Uterus (tissue), 3 donors: ENCODE measurements at regions not wholly inside any gene's neighbourhood (a gene's known extent, or its start where the extent isn't known, plus 50 kb on each side); places are given as distances from the start of the nearest gene placed in this dataset.

Source experiments
- DNase-seq, 2 donors: peaks; one replicate each; pipeline ENCODE4 v3.0.0-alpha.2; 2019 to 2020
- H3K27ac ChIP-seq, 2 donors: fragments of 200-600 bp; sonication (generic); 1 replicate in 1 of 2; 2 replicates in 1 of 2; pipeline ENCODE4 v1.5.1; 2016 to 2018
- H3K27me3 ChIP-seq, 2 donors: fragments of 200-600 bp; sonication (generic); one replicate each; pipeline ENCODE4 v1.5.1; 2018 to 2019; ENCODE audit warnings: control low read depth in 1 of 2
- H3K36me3 ChIP-seq, 2 donors: fragments of 200-600 bp; sonication (generic); one replicate each; pipeline ENCODE4 v1.5.1; 2019; ENCODE audit warnings: control low read depth in 1 of 2
- H3K4me1 ChIP-seq, 2 donors: fragments of 200-600 bp; sonication (generic); one replicate each; pipeline ENCODE4 v1.5.1; 2018 to 2019; ENCODE audit warnings: control low read depth in 1 of 2
- H3K4me3 ChIP-seq, 2 donors: fragments of 200-600 bp; sonication (generic); 1 replicate in 1 of 2; 2 replicates in 1 of 2; pipeline ENCODE4 v1.5.1; 2018 to 2019; ENCODE audit warnings: mild to moderate bottlenecking in 1 of 2
- H3K9me3 ChIP-seq, 2 donors: fragments of 200-600 bp; sonication (generic); one replicate each; pipeline ENCODE4 v1.5.1; 2019; ENCODE audit warnings: control low read depth in 1 of 2
- POLR2A ChIP-seq, 2 donors: fragments of 450-650 bp; IDR thresholded peaks; one replicate each; pipeline ENCODE4 v1.6.1; 2016; ENCODE audit warnings: antibody characterized with exemption in 2 of 2, mild to moderate bottlenecking in 1 of 2, moderate library complexity in 1 of 2
- intact Hi-C: fragments of 100-400 bp; cut with DNase I; formaldehyde crosslinking; loops from one replicate; pipeline ENCODE4 v1.15.1; 2023; ENCODE audit warnings: low total_unique reads
- TF ChIP-seq, protein P1 (sequence below), 4 experiments: fragments of 200-600 bp in 2 of 4; fragments of 450-650 bp in 2 of 4; sonication (generic) in 2 of 4; IDR thresholded peaks; one replicate each; pipeline ENCODE4 v1.5.1; 2016 to 2019; ENCODE audit warnings: antibody characterized with exemption in 4 of 4, mild to moderate bottlenecking in 2 of 4, moderate library complexity in 1 of 4
- donor health status: DM: yes; HTN: yes; CAD: no.

DNA sequence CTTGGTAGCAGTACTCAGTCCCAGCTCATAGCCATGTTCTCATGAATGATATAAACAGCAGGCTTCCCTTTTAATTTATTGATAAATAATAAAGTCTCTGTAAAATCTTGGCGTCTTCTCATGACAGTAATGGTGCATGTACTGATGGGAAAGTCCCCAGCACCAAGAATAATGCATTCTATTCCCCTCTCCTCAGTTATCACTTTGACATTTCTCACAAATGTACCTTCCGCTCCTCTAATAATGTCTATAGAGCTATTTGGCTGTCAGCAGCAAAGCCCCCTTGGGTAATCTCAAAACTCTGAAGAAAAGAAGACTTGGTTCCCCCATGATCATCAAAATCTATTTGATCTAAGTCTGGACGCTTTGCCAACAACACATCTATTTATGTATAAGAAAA, 185.0 kb upstream of the SPTLC3 start:
- Histone ChIP-seq H3K9me3 (no peaks in the 10 kb centered on the region), H3K27ac (peak overlapping the region in 1 of 2 donors; percentile 64), H3K4me3 (no peak overlapping the region), H3K4me1 (peaks cover 0 to 7% of the 10 kb centered on the region in 2 donors), H3K27me3 (no peaks in the 10 kb centered on the region), H3K36me3 (no peaks in the 10 kb centered on the region)
- intact Hi-C loops, result no loop called here
- no peak for DNase-seq
- TF ChIP-seq, protein P1, sequence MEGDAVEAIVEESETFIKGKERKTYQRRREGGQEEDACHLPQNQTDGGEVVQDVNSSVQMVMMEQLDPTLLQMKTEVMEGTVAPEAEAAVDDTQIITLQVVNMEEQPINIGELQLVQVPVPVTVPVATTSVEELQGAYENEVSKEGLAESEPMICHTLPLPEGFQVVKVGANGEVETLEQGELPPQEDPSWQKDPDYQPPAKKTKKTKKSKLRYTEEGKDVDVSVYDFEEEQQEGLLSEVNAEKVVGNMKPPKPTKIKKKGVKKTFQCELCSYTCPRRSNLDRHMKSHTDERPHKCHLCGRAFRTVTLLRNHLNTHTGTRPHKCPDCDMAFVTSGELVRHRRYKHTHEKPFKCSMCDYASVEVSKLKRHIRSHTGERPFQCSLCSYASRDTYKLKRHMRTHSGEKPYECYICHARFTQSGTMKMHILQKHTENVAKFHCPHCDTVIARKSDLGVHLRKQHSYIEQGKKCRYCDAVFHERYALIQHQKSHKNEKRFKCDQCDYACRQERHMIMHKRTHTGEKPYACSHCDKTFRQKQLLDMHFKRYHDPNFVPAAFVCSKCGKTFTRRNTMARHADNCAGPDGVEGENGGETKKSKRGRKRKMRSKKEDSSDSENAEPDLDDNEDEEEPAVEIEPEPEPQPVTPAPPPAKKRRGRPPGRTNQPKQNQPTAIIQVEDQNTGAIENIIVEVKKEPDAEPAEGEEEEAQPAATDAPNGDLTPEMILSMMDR (IDR thresholded peaks at IDR 0.05), result no peak
- no peak for TF ChIP-seq POLR2A (IDR thresholded peaks at IDR 0.05)

DNA sequence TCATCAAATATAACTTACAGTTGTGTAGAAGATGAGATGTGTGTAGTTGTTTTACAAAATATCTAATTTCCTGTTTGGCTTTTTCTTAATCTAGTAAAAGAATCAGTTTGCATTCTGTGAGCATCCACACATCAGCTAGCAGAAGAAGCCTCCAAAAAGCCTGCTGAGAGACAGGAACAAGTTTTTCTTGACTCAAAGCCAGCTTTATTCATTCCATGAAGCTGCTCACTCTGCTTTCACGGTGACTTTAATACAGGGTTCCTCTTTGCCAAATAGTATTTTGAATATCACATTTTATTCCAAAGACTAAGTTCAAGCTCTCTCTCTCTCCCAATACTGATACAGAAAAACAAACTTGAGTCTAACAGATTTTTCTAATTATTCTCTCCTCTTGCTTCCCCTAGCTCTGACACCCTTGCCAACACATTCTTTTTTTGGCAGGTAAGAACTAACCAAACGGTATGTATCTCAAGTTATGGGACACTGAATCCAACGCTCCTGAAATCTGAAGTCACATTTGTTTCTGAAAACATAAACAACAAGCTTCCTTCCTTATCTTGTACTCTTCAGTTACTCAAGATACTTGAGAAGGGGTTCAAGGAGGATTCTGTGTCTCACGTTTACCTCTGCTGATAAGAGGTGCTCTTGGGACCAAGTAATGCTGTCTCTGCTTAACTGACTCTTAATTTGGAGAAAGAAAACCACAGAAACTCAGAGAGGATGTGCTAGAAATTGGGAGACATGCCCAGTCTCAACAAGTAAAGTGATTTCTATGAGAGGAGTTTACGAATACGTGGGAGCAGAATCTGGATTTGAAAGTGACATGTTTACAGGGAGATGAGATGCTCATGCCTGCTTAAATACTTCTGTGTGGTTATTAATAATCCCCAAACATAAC, 184.2 kb upstream of the SPTLC3 start:
- H3K27ac ChIP-seq, result peak overlapping the region; percentile 57 to 64
- H3K27me3 ChIP-seq, result no peaks in the 10 kb centered on the region
- no peak for TF ChIP-seq POLR2A (IDR thresholded peaks at IDR 0.05)
- TF ChIP-seq, protein P1 (IDR thresholded peaks at IDR 0.05), result no peak
- peaks cover 0 to 7% of the 10 kb centered on the region in 2 donors for H3K4me1 ChIP-seq
- H3K9me3 ChIP-seq, result no peaks in the 10 kb centered on the region
- no peak for DNase-seq
- H3K4me3 ChIP-seq, result no peak overlapping the region
- no peaks in the 10 kb centered on the region for H3K36me3 ChIP-seq
- intact Hi-C loops, result no loop called here

DNA sequence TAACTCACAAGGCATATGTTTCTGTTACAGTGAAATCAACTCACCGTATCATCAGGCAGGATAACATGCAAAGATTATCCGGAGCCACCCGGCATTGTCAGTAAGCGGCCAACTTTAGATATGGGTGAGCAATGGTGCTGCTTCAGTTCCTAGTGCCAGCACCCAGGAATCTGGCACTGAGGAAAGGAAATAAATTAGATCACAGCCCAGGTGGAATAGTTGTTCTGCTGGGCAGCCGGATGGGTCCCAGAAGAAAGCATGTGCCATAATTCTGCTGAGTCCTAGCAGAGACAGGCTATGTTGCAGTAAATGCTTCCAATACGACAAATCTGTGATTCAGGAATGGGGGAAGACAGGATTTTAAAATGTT, 183.6 kb upstream of the SPTLC3 start:
- peaks cover 0 to 7% of the 10 kb centered on the region in 2 donors for H3K4me1 ChIP-seq
- peak overlapping the region in 1 of 2 donors; percentile 64 for H3K27ac ChIP-seq
- H3K36me3 ChIP-seq, result no peaks in the 10 kb centered on the region
- no peaks in the 10 kb centered on the region for H3K9me3 ChIP-seq
- H3K4me3 ChIP-seq, result no peak overlapping the region
- TF ChIP-seq POLR2A (IDR thresholded peaks at IDR 0.05), result no peak
- TF ChIP-seq, protein P1 (IDR thresholded peaks at IDR 0.05), result no peak
- no peak for DNase-seq
- intact Hi-C loops, result no loop called here
- no peaks in the 10 kb centered on the region for H3K27me3 ChIP-seq

DNA sequence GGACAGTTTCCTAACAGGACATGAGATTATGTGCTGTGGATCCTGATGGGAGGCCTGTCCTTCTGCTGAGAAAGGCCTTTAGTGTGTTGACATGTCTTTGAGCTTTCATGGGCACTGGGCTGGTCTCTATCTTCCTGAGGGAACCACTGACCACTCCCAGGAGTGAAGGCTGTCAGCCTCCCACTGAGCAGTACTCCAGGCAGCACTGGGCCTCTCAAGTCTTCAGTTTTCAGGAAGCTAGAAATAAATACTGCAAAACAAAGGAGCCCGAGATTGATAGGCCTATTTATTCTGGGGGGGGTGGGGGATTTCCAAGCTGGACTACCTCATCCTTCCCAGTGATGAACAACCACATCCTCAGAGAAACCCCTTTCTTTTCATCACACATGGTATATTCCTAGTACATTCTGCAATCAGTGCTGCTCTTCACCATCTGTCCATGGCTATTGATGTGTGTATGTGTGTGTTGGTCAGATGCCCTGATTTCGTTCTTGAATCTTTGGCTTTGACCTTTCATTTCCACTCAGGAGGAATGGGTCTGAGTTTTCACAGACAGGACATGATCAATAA, 180.9 kb upstream of the SPTLC3 start:
- H3K4me3 ChIP-seq, result no peak overlapping the region
- H3K4me1 ChIP-seq, result peaks cover 0 to 7% of the 10 kb centered on the region in 2 donors
- no peak for TF ChIP-seq POLR2A (IDR thresholded peaks at IDR 0.05)
- TF ChIP-seq, protein P1 (IDR thresholded peaks at IDR 0.05), result no peak
- no peaks in the 10 kb centered on the region for H3K27me3 ChIP-seq
- H3K27ac ChIP-seq, result no peak overlapping the region
- intact Hi-C loops, result no loop called here
- no peaks in the 10 kb centered on the region for H3K36me3 ChIP-seq
- DNase-seq, result no peak
- no peaks in the 10 kb centered on the region for H3K9me3 ChIP-seq

DNA sequence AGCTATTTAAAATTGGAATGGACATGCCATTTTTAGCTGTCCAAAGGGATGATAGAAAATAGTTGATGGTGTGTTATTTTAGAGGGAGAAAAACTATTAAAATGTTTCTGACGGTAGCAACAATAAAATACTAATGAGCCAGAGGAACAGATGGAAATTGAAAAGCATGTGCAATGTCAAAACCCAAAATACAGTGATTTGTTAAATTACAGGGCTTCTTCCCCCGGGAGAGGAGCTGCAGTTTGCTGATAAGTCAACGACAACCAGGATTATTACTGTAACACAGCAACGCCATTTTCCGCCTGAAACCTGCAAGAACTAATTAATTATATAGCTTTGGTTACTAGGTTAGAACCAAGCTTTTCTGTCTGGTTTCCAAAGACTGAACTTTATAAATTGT, 179.6 kb upstream of the SPTLC3 start:
- intact Hi-C loops, result no loop called here
- H3K4me3 ChIP-seq, result no peak overlapping the region
- H3K36me3 ChIP-seq, result no peaks in the 10 kb centered on the region
- H3K27ac ChIP-seq, result no peak overlapping the region
- H3K9me3 ChIP-seq, result no peaks in the 10 kb centered on the region
- H3K27me3 ChIP-seq, result no peaks in the 10 kb centered on the region
- DNase-seq, result no peak
- no peak for TF ChIP-seq POLR2A (IDR thresholded peaks at IDR 0.05)
- TF ChIP-seq, protein P1 (IDR thresholded peaks at IDR 0.05), result no peak
- H3K4me1 ChIP-seq, result peaks cover 0 to 7% of the 10 kb centered on the region in 2 donors
